Neural cell (in vitro differentiated cells): ENCODE measurements at regions not wholly inside any gene's neighbourhood (a gene's known extent, or its start where the extent isn't known, plus 50 kb on each side); places are given as distances from the start of the nearest gene placed in this dataset.

Experiments
- H2AFZ ChIP-seq: fragments of 200-600, 300-800 bp; sonication (generic), shearing (Covaris generic); 2 replicates; pipeline ENCODE4 v1.6.0; 2014; ENCODE audit warnings: low read depth, mild to moderate bottlenecking, antibody characterized with exemption, low read length, moderate library complexity
- H3F3A ChIP-seq: fragments of 200-600 bp; shearing (Covaris generic); 2 replicates; pipeline ENCODE4 v1.6.1; 2016; ENCODE audit warnings: mild to moderate bottlenecking, moderate library complexity, mixed read lengths, antibody characterized with exemption, low read length; ENCODE audit not compliant: insufficient read depth, poor library complexity, severe bottlenecking
- H3K27ac ChIP-seq: fragments of 200-600, 300-800 bp; sonication (generic), shearing (Covaris generic); 2 replicates; pipeline ENCODE4 v1.5.1; 2014; ENCODE audit warnings: mild to moderate bottlenecking, low read length, moderate library complexity
- H3K27me3 ChIP-seq: fragments of 300-800, 200-600 bp; sonication (generic), shearing (Covaris generic); 2 replicates; pipeline ENCODE4 v1.6.0; 2014; ENCODE audit warnings: mild to moderate bottlenecking, low read depth, low read length, moderate library complexity; ENCODE audit not compliant: insufficient read depth
- H3K36me3 ChIP-seq: fragments of 300-800, 200-600 bp; sonication (generic), shearing (Covaris generic); 2 replicates; pipeline ENCODE4 v1.5.1; 2014; ENCODE audit warnings: mild to moderate bottlenecking, antibody characterized with exemption, low read length, moderate library complexity; ENCODE audit not compliant: insufficient read depth
- H3K4me2 ChIP-seq: fragments of 300-800, 200-600 bp; sonication (generic), shearing (Covaris generic); 2 replicates; pipeline ENCODE4 v1.6.0; 2014; ENCODE audit warnings: mild to moderate bottlenecking, low read length
- H3K4me3 ChIP-seq: fragments of 300-800, 200-600 bp; sonication (generic), shearing (Covaris generic); 2 replicates; pipeline ENCODE4 v1.5.1; 2014; ENCODE audit warnings: mild to moderate bottlenecking, low read length, moderate library complexity
- H3K79me2 ChIP-seq: fragments of 200-600 bp; shearing (Covaris generic); replicated peaks from 2 replicates; pipeline ENCODE4 v1.6.0; 2014; ENCODE audit warnings: mild to moderate bottlenecking, low read length, moderate library complexity; ENCODE audit not compliant: insufficient read depth
- H3K9ac ChIP-seq: fragments of 300-800, 200-600 bp; sonication (generic), shearing (Covaris generic); 2 replicates; pipeline ENCODE4 v1.6.1; 2016; ENCODE audit warnings: mild to moderate bottlenecking, low read length, mixed read lengths
- H3K9me2 ChIP-seq: fragments of 200-600 bp; shearing (Covaris generic); 2 replicates; pipeline ENCODE4 v1.6.1; 2016; ENCODE audit warnings: mild to moderate bottlenecking, low read length, mixed read lengths; ENCODE audit not compliant: insufficient read depth
- H3K9me3 ChIP-seq: fragments of 200-600, 300-800 bp; sonication (generic), shearing (Covaris generic); 2 replicates; pipeline ENCODE4 v1.6.1; 2016; ENCODE audit warnings: mild to moderate bottlenecking, mixed run types, low read length, moderate library complexity, mixed read lengths
- H4K20me1 ChIP-seq: fragments of 200-600 bp; shearing (Covaris generic); 2 replicates; pipeline ENCODE4 v1.6.1; 2016; ENCODE audit warnings: mild to moderate bottlenecking, mixed run types; ENCODE audit not compliant: insufficient read depth
- EP300 ChIP-seq: fragments of 450-650 bp; conservative IDR thresholded peaks from 2 replicates; pipeline ENCODE4 v1.6.1; 2014; ENCODE audit warnings: antibody characterized with exemption, mild to moderate bottlenecking, moderate library complexity; ENCODE audit not compliant: poor library complexity, severe bottlenecking
- EZH2 ChIP-seq: fragments of 200-600, 300-800 bp; shearing (Covaris generic), sonication (generic); IDR thresholded peaks from 2 replicates; pipeline ENCODE4 v1.6.1; 2014; ENCODE audit warnings: antibody characterized with exemption, low read length, borderline replicate concordance, mild to moderate bottlenecking; ENCODE audit not compliant: insufficient read depth, poor library complexity, severe bottlenecking
- MXI1 ChIP-seq: fragments of 450-650 bp; conservative IDR thresholded peaks from 2 replicates; pipeline ENCODE4 v1.6.1; 2014; ENCODE audit warnings: antibody characterized with exemption, mild to moderate bottlenecking; ENCODE audit not compliant: poor library complexity, severe bottlenecking
- POLR2AphosphoS5 ChIP-seq: IDR thresholded peaks from 2 replicates; pipeline ENCODE4 v1.6.1; 2012
- RAD21 ChIP-seq: fragments of 450-650 bp; conservative IDR thresholded peaks from 2 replicates; pipeline ENCODE4 v1.6.1; 2014; ENCODE audit warnings: antibody characterized with exemption, mild to moderate bottlenecking, moderate library complexity
- SMC3 ChIP-seq: fragments of 450-650 bp; conservative IDR thresholded peaks from 2 replicates; pipeline ENCODE4 v1.6.1; 2014; ENCODE audit warnings: antibody characterized with exemption, mild to moderate bottlenecking, moderate library complexity; ENCODE audit not compliant: poor library complexity
- TAF1 ChIP-seq: IDR thresholded peaks from 2 replicates; pipeline ENCODE4 v1.6.1; 2012; ENCODE audit warnings: low read depth
- TF ChIP-seq, protein P1 (sequence below): fragments of 450-650 bp; IDR thresholded peaks from 2 replicates; pipeline ENCODE4 v1.5.1; 2014; ENCODE audit warnings: antibody characterized with exemption, mild to moderate bottlenecking, moderate library complexity; ENCODE audit not compliant: poor library complexity, severe bottlenecking
- TF ChIP-seq, protein P2 (sequence below): IDR thresholded peaks from 2 replicates; pipeline ENCODE4 v1.6.1; 2012; ENCODE audit warnings: borderline replicate concordance

GRCh38 chr3:13148126-13148525 lies 74.9 kb upstream of the IQSEC1 start:
- Histone ChIP-seq H3K4me2 (no peak overlapping the region), H4K20me1 (no peaks in the 10 kb centered on the region), H3K4me3 (no peak overlapping the region), H3K9ac (no peak overlapping the region), H3K27me3 (no peaks in the 10 kb centered on the region), H3K27ac (no peak overlapping the region), H2AFZ (no peak overlapping the region), H3K9me3 (no peaks in the 10 kb centered on the region), H3K79me2 (no peaks in the 10 kb centered on the region), H3K9me2 (no peaks in the 10 kb centered on the region), H3F3A (no peaks in the 10 kb centered on the region), H3K36me3 (no peaks in the 10 kb centered on the region)
- TF ChIP-seq, protein P1, sequence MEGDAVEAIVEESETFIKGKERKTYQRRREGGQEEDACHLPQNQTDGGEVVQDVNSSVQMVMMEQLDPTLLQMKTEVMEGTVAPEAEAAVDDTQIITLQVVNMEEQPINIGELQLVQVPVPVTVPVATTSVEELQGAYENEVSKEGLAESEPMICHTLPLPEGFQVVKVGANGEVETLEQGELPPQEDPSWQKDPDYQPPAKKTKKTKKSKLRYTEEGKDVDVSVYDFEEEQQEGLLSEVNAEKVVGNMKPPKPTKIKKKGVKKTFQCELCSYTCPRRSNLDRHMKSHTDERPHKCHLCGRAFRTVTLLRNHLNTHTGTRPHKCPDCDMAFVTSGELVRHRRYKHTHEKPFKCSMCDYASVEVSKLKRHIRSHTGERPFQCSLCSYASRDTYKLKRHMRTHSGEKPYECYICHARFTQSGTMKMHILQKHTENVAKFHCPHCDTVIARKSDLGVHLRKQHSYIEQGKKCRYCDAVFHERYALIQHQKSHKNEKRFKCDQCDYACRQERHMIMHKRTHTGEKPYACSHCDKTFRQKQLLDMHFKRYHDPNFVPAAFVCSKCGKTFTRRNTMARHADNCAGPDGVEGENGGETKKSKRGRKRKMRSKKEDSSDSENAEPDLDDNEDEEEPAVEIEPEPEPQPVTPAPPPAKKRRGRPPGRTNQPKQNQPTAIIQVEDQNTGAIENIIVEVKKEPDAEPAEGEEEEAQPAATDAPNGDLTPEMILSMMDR = no peak
- TF ChIP-seq, protein P2, sequence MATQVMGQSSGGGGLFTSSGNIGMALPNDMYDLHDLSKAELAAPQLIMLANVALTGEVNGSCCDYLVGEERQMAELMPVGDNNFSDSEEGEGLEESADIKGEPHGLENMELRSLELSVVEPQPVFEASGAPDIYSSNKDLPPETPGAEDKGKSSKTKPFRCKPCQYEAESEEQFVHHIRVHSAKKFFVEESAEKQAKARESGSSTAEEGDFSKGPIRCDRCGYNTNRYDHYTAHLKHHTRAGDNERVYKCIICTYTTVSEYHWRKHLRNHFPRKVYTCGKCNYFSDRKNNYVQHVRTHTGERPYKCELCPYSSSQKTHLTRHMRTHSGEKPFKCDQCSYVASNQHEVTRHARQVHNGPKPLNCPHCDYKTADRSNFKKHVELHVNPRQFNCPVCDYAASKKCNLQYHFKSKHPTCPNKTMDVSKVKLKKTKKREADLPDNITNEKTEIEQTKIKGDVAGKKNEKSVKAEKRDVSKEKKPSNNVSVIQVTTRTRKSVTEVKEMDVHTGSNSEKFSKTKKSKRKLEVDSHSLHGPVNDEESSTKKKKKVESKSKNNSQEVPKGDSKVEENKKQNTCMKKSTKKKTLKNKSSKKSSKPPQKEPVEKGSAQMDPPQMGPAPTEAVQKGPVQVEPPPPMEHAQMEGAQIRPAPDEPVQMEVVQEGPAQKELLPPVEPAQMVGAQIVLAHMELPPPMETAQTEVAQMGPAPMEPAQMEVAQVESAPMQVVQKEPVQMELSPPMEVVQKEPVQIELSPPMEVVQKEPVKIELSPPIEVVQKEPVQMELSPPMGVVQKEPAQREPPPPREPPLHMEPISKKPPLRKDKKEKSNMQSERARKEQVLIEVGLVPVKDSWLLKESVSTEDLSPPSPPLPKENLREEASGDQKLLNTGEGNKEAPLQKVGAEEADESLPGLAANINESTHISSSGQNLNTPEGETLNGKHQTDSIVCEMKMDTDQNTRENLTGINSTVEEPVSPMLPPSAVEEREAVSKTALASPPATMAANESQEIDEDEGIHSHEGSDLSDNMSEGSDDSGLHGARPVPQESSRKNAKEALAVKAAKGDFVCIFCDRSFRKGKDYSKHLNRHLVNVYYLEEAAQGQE = no peak
- TF ChIP-seq EZH2 (no peak), SMC3 (no peak), EP300 (no peak), TAF1 (no peak), POLR2AphosphoS5 (no peak), MXI1 (no peak), RAD21 (no peak)

DNA sequence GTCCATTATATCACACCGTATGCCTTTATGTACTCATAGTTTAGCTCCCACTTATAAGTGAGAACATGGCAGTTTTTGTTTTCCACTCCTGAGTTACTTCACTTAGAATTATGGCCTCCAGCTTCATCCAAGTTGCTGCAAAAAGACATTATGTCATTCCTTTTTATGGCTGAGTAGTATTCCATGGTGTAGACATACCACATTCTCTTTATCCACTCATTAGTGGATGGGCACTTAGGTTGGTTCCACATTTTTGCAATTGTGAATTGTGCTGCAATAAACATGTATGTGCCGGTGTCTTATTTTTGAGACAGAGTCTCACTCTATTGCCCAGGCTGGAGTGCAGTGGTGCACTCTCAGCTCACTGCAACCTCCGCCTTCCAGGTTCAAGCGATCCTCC lies 74.1 kb upstream of the IQSEC1 start:
- Histone ChIP-seq H3K9me3 (no peaks in the 10 kb centered on the region), H3K4me2 (no peak overlapping the region), H3K9ac (no peak overlapping the region), H2AFZ (no peak overlapping the region), H3K4me3 (no peak overlapping the region), H3K27ac (no peak overlapping the region), H3K27me3 (no peaks in the 10 kb centered on the region), H3K36me3 (no peaks in the 10 kb centered on the region), H3F3A (no peaks in the 10 kb centered on the region), H3K9me2 (no peaks in the 10 kb centered on the region), H4K20me1 (no peaks in the 10 kb centered on the region), H3K79me2 (no peaks in the 10 kb centered on the region)
- TF ChIP-seq, protein P2 = no peak
- TF ChIP-seq POLR2AphosphoS5 (no peak), MXI1 (no peak), EZH2 (no peak), TAF1 (no peak), EP300 (no peak), SMC3 (no peak)
- TF ChIP-seq, protein P1 = no peak
